HUES64 (cell line): ENCODE measurements at regions not wholly inside any gene's neighbourhood (a gene's known extent, or its start where the extent isn't known, plus 50 kb on each side); places are given as distances from the start of the nearest gene placed in this dataset.

ENCODE experiments used
- H3K27ac ChIP-seq: 2 replicates; pipeline ENCODE4 v1.7.0; 2013; ENCODE audit warnings: low read depth, low read length, inconsistent platforms
- H3K27me3 ChIP-seq: 2 replicates; pipeline ENCODE4 v1.6.1; 2013; ENCODE audit warnings: mild to moderate bottlenecking, low read length; ENCODE audit not compliant: insufficient read depth
- H3K36me3 ChIP-seq: 2 replicates; pipeline ENCODE4 v1.6.1; 2013; ENCODE audit warnings: mild to moderate bottlenecking, low read length; ENCODE audit not compliant: insufficient read depth
- H3K4me1 ChIP-seq: 2 replicates; pipeline ENCODE4 v1.6.1; 2013; ENCODE audit warnings: mild to moderate bottlenecking, low read length, moderate library complexity; ENCODE audit not compliant: insufficient read depth
- H3K4me3 ChIP-seq: 2 replicates; pipeline ENCODE4 v1.5.1; 2013; ENCODE audit warnings: mild to moderate bottlenecking, low read length, moderate library complexity
- H3K9ac ChIP-seq: 2 replicates; pipeline ENCODE4 v1.6.1; 2013; ENCODE audit warnings: mild to moderate bottlenecking, low read depth, low read length
- H3K9me3 ChIP-seq: 2 replicates; pipeline ENCODE4 v1.6.1; 2013; ENCODE audit warnings: low read depth, low read length; ENCODE audit not compliant: insufficient read depth
- WGBS: fragments of 150-250, 120-280 bp; methylation state at CpG from one replicate; pipeline ENCODE4 v1.1.7; 2013; ENCODE audit warnings: missing lambda C conversion rate; 5-methylcytosine and 5-hydroxymethylcytosine counted together

GRCh38 chr6:103167345-103168071 is 1692.2 kb downstream of the HACE1 start:
- Histone ChIP-seq H3K9me3 (no peaks in the 10 kb centered on the region), H3K9ac (no peak overlapping the region), H3K27ac (no peak overlapping the region), H3K4me1 (no peaks in the 10 kb centered on the region), H3K36me3 (no peaks in the 10 kb centered on the region), H3K27me3 (no peaks in the 10 kb centered on the region), H3K4me3 (no peak overlapping the region)
- 92% methylated on average over 4 of the region's 4 CpGs for WGBS

- Histone ChIP-seq H3K9me3 (no peaks in the 10 kb centered on the region), H3K27ac (no peak overlapping the region), H3K4me1 (no peaks in the 10 kb centered on the region), H3K36me3 (no peaks in the 10 kb centered on the region), H3K9ac (no peak overlapping the region), H3K27me3 (no peaks in the 10 kb centered on the region), H3K4me3 (no peak overlapping the region)
- 29% methylated on average over 1 of the region's 4 CpGs for WGBS
Observed at GRCh38 chr6:103154779-103155572, 1704.7 kb downstream of the HACE1 start.

- Histone ChIP-seq H3K4me1 (no peaks in the 10 kb centered on the region), H3K27ac (no peak overlapping the region), H3K27me3 (no peaks in the 10 kb centered on the region), H3K9me3 (no peaks in the 10 kb centered on the region), H3K4me3 (no peak overlapping the region), H3K36me3 (no peaks in the 10 kb centered on the region), H3K9ac (no peak overlapping the region)
- 100% methylated on average over 1 of the region's 3 CpGs for WGBS
Observed at GRCh38 chr6:103153016-103153415, 1706.7 kb downstream of the HACE1 start.

- Histone ChIP-seq H3K9ac (no peak overlapping the region), H3K4me1 (no peaks in the 10 kb centered on the region), H3K36me3 (no peaks in the 10 kb centered on the region), H3K4me3 (no peak overlapping the region), H3K27me3 (no peaks in the 10 kb centered on the region), H3K9me3 (no peaks in the 10 kb centered on the region), H3K27ac (no peak overlapping the region)
- no CpG with 5 or more reads among the region's 2 CpGs for WGBS
Observed at GRCh38 chr6:103142902-103143301, 1716.8 kb downstream of the HACE1 start.

GRCh38 chr6:103140308-103141027 is 1719.3 kb downstream of the HACE1 start:
- H3K9ac ChIP-seq, result no peak overlapping the region
- WGBS, result 96% methylated on average over 6 of the region's 6 CpGs

GRCh38 chr6:103139377-103139776 is 1720.3 kb downstream of the HACE1 start:
- no peaks in the 10 kb centered on the region for H3K4me1 ChIP-seq
- H3K27ac ChIP-seq, result no peak overlapping the region
- no peaks in the 10 kb centered on the region for H3K36me3 ChIP-seq
- H3K9me3 ChIP-seq, result no peaks in the 10 kb centered on the region
- H3K4me3 ChIP-seq, result no peak overlapping the region
- no peaks in the 10 kb centered on the region for H3K27me3 ChIP-seq
- no peak overlapping the region for H3K9ac ChIP-seq

More at GRCh38 chr6:103140308-103141027, 1719.3 kb downstream of the HACE1 start:
- H3K9me3 ChIP-seq, result no peaks in the 10 kb centered on the region
- H3K27me3 ChIP-seq, result no peaks in the 10 kb centered on the region
- no peak overlapping the region for H3K4me3 ChIP-seq
- no peaks in the 10 kb centered on the region for H3K4me1 ChIP-seq
- H3K27ac ChIP-seq, result no peak overlapping the region
- no peaks in the 10 kb centered on the region for H3K36me3 ChIP-seq

GRCh38 chr6:103124471-103124870 is 1731.0 kb downstream of the GRIK2 start:
- H3K27me3 ChIP-seq, result no peaks in the 10 kb centered on the region
- H3K36me3 ChIP-seq, result no peaks in the 10 kb centered on the region
- no peak overlapping the region for H3K9ac ChIP-seq
- H3K4me1 ChIP-seq, result no peaks in the 10 kb centered on the region
- H3K9me3 ChIP-seq, result 0 out of 2 replicates have a peak, but pooled peaks cover 2% of the 10 kb centered on the region
- no peak overlapping the region for H3K4me3 ChIP-seq
- no peak overlapping the region for H3K27ac ChIP-seq
- WGBS, result no CpG with 5 or more reads among the region's 4 CpGs

GRCh38 chr6:103122766-103123601 is 1729.5 kb downstream of the GRIK2 start:
- Histone ChIP-seq H3K4me3 (no peak overlapping the region), H3K4me1 (no peaks in the 10 kb centered on the region), H3K9me3 (0 out of 2 replicates have a peak, but pooled peaks cover 2% of the 10 kb centered on the region), H3K27me3 (no peaks in the 10 kb centered on the region), H3K36me3 (no peaks in the 10 kb centered on the region), H3K9ac (no peak overlapping the region), H3K27ac (no peak overlapping the region)
- 36% methylated on average over 10 of the region's 10 CpGs for WGBS

- no peaks in the 10 kb centered on the region for H3K9me3 ChIP-seq
- no peak overlapping the region for H3K9ac ChIP-seq
- no peaks in the 10 kb centered on the region for H3K4me1 ChIP-seq
- 56% methylated on average over 2 of the region's 3 CpGs for WGBS
- H3K27me3 ChIP-seq, result no peaks in the 10 kb centered on the region
- H3K36me3 ChIP-seq, result no peaks in the 10 kb centered on the region
- H3K27ac ChIP-seq, result no peak overlapping the region
- no peak overlapping the region for H3K4me3 ChIP-seq
Observed at GRCh38 chr6:103119056-103119455, 1725.5 kb downstream of the GRIK2 start.

GRCh38 chr6:103114582-103114981 is 1721.1 kb downstream of the GRIK2 start:
- Histone ChIP-seq H3K27me3 (no peaks in the 10 kb centered on the region), H3K36me3 (no peaks in the 10 kb centered on the region), H3K4me3 (no peak overlapping the region), H3K9me3 (no peaks in the 10 kb centered on the region), H3K27ac (no peak overlapping the region), H3K9ac (no peak overlapping the region), H3K4me1 (no peaks in the 10 kb centered on the region)
- WGBS, result 100% methylated on average over 1 of the region's 1 CpG
